ENCODE measurements at regions not wholly inside any gene's neighbourhood (a gene's known extent, or its start where the extent isn't known, plus 50 kb on each side); places are given as distances from the start of the nearest gene placed in this dataset.

GRCh38 chr5:68653471-68653870 lies 437.9 kb downstream of the PIK3R1 start:
- Histone ChIP-seq H4K20me1 (ENCODE audit: insufficient read depth) (no peaks in the 10 kb centered on the region), H3K9me2 (no peaks in the 10 kb centered on the region), H3K9me3 (no peaks in the 10 kb centered on the region), H3K27me3 (ENCODE audit: insufficient read depth) (no peaks in the 10 kb centered on the region), H3K4me1 (ENCODE audit: control insufficient read depth in 1 of 2, insufficient read depth in 2 of 2, low read depth in 1 of 2, low read length in 1 of 2) (no peaks in the 10 kb centered on the region; a peak in 1 of 4 replicates), H3K4me2 (no peak overlapping the region), H3F3A (replicated peaks; ENCODE audit: insufficient read depth) (no peaks in the 10 kb centered on the region), H3K36me3 (replicated peaks in 1 of 2; ENCODE audit: control insufficient read depth in 1 of 2, insufficient read depth in 2 of 2, low read length in 1 of 2) (no peaks in the 10 kb centered on the region), H3K9ac (no peak overlapping the region), H2AFZ (ENCODE audit: low read depth) (no peak overlapping the region), H3K4me3 (ENCODE audit: low read depth in 2 of 2, low read length in 1 of 2) (no peak overlapping the region), H3K79me2 (ENCODE audit: insufficient read depth) (no peaks in the 10 kb centered on the region), H3K27ac (ENCODE audit: low read depth in 2 of 2, low read length in 1 of 2) (no peak overlapping the region)
- no peak for TF ChIP-seq FOXM1 (IDR thresholded peaks at IDR 0.05; ENCODE audit: low read depth)
- no peak for TF ChIP-seq ZBTB33 (IDR thresholded peaks at IDR 0.05; ENCODE audit: borderline replicate concordance, low read depth)
- TF ChIP-seq MXI1 (IDR thresholded peaks at IDR 0.05; ENCODE audit: low read depth, low read length): no peak
- TF ChIP-seq REST (IDR thresholded peaks at IDR 0.05; ENCODE audit: low read depth, low read length): no peak
- no peak for TF ChIP-seq RFX5 (IDR thresholded peaks at IDR 0.05; ENCODE audit: low read length)
- TF ChIP-seq TAF1 (IDR thresholded peaks at IDR 0.05; ENCODE audit: borderline replicate concordance, low read depth, low read length): no peak
- no peak for TF ChIP-seq CTCF (IDR thresholded peaks at IDR 0.05)
- CTCF ChIA-PET: no interaction called here
- POLR2A ChIA-PET: interaction anchor here (0.6 kb wide), 1 partner anchor 816 kb away, joined by 3 read pairs; no protein-coding TSS in a partner anchor
- DNase-seq: no peak
